Liver (tissue), 3 donors: ENCODE measurements at regions not wholly inside any gene's neighbourhood (a gene's known extent, or its start where the extent isn't known, plus 50 kb on each side); places are given as distances from the start of the nearest gene placed in this dataset.

Experiments used
- ATF3 ChIP-seq: IDR thresholded peaks from 2 replicates; pipeline ENCODE4 v1.6.1; 2016; ENCODE audit warnings: antibody characterized with exemption
- EGR1 ChIP-seq, 2 donors: IDR thresholded peaks; 2 replicates each; pipeline ENCODE4 v1.6.1; 2016 to 2018; ENCODE audit warnings: antibody characterized with exemption in 2 of 2, low read depth in 2 of 2
- FOXA2 ChIP-seq: IDR thresholded peaks from 2 replicates; pipeline ENCODE4 v1.6.1; 2016; ENCODE audit warnings: antibody characterized with exemption
- GABPA ChIP-seq, 2 donors: IDR thresholded peaks in 1 of 2; conservative IDR thresholded peaks in 1 of 2; 2 replicates each; pipeline ENCODE4 v1.6.1; 2016; ENCODE audit warnings: antibody characterized with exemption in 2 of 2, mild to moderate bottlenecking in 1 of 2, moderate library complexity in 1 of 2
- HNF4A ChIP-seq, 2 donors: conservative IDR thresholded peaks; 2 replicates each; pipeline ENCODE4 v1.6.1; 2016; ENCODE audit warnings: antibody characterized with exemption in 2 of 2, mild to moderate bottlenecking in 2 of 2
- MAX ChIP-seq: IDR thresholded peaks from 2 replicates; pipeline ENCODE4 v1.6.1; 2016; ENCODE audit warnings: antibody characterized with exemption
- RAD21 ChIP-seq, 2 donors: IDR thresholded peaks; 2 replicates each; pipeline ENCODE4 v1.6.1; 2016; ENCODE audit warnings: antibody characterized with exemption in 2 of 2, mild to moderate bottlenecking in 2 of 2
- TAF1 ChIP-seq: conservative IDR thresholded peaks from 2 replicates; pipeline ENCODE4 v1.6.1; 2016; ENCODE audit warnings: antibody characterized with exemption, mild to moderate bottlenecking
- YY1 ChIP-seq: IDR thresholded peaks from 2 replicates; pipeline ENCODE4 v1.6.1; 2016; ENCODE audit warnings: antibody characterized with exemption, mild to moderate bottlenecking
- TF ChIP-seq, protein P1 (sequence below): fragments of 150-350 bp; IDR thresholded peaks from 2 replicates; pipeline ENCODE4 v1.5.1; 2017; ENCODE audit warnings: improper control_type of control experiment, low read depth, low read length; ENCODE audit not compliant: missing input control
- TF ChIP-seq, protein P2 (sequence below): IDR thresholded peaks from 2 replicates; pipeline ENCODE4 v1.6.1; 2016; ENCODE audit warnings: antibody characterized with exemption, mild to moderate bottlenecking
- TF ChIP-seq, protein P3 (sequence below): IDR thresholded peaks from 2 replicates; pipeline ENCODE4 v1.6.1; 2016; ENCODE audit warnings: antibody characterized with exemption
- donor health status: healthy.
- donor health status: healthy.

- TF ChIP-seq, protein P1, sequence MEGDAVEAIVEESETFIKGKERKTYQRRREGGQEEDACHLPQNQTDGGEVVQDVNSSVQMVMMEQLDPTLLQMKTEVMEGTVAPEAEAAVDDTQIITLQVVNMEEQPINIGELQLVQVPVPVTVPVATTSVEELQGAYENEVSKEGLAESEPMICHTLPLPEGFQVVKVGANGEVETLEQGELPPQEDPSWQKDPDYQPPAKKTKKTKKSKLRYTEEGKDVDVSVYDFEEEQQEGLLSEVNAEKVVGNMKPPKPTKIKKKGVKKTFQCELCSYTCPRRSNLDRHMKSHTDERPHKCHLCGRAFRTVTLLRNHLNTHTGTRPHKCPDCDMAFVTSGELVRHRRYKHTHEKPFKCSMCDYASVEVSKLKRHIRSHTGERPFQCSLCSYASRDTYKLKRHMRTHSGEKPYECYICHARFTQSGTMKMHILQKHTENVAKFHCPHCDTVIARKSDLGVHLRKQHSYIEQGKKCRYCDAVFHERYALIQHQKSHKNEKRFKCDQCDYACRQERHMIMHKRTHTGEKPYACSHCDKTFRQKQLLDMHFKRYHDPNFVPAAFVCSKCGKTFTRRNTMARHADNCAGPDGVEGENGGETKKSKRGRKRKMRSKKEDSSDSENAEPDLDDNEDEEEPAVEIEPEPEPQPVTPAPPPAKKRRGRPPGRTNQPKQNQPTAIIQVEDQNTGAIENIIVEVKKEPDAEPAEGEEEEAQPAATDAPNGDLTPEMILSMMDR, result no peak
- TF ChIP-seq MAX (no peak), TAF1 (no peak), EGR1 (IDR thresholded peaks at IDR 0.05; ENCODE audit: low read depth in 2 of 2) (no peak), GABPA (IDR thresholded peaks at IDR 0.05 in 1 of 2, conservative IDR thresholded peaks at IDR 0.05 in 1 of 2) (no peak), HNF4A (conservative IDR thresholded peaks at IDR 0.05) (no peak), RAD21 (IDR thresholded peaks at IDR 0.05) (no peak), YY1 (no peak), FOXA2 (no peak), ATF3 (no peak)
- TF ChIP-seq, protein P2, sequence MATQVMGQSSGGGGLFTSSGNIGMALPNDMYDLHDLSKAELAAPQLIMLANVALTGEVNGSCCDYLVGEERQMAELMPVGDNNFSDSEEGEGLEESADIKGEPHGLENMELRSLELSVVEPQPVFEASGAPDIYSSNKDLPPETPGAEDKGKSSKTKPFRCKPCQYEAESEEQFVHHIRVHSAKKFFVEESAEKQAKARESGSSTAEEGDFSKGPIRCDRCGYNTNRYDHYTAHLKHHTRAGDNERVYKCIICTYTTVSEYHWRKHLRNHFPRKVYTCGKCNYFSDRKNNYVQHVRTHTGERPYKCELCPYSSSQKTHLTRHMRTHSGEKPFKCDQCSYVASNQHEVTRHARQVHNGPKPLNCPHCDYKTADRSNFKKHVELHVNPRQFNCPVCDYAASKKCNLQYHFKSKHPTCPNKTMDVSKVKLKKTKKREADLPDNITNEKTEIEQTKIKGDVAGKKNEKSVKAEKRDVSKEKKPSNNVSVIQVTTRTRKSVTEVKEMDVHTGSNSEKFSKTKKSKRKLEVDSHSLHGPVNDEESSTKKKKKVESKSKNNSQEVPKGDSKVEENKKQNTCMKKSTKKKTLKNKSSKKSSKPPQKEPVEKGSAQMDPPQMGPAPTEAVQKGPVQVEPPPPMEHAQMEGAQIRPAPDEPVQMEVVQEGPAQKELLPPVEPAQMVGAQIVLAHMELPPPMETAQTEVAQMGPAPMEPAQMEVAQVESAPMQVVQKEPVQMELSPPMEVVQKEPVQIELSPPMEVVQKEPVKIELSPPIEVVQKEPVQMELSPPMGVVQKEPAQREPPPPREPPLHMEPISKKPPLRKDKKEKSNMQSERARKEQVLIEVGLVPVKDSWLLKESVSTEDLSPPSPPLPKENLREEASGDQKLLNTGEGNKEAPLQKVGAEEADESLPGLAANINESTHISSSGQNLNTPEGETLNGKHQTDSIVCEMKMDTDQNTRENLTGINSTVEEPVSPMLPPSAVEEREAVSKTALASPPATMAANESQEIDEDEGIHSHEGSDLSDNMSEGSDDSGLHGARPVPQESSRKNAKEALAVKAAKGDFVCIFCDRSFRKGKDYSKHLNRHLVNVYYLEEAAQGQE, result no peak
- TF ChIP-seq, protein P3, sequence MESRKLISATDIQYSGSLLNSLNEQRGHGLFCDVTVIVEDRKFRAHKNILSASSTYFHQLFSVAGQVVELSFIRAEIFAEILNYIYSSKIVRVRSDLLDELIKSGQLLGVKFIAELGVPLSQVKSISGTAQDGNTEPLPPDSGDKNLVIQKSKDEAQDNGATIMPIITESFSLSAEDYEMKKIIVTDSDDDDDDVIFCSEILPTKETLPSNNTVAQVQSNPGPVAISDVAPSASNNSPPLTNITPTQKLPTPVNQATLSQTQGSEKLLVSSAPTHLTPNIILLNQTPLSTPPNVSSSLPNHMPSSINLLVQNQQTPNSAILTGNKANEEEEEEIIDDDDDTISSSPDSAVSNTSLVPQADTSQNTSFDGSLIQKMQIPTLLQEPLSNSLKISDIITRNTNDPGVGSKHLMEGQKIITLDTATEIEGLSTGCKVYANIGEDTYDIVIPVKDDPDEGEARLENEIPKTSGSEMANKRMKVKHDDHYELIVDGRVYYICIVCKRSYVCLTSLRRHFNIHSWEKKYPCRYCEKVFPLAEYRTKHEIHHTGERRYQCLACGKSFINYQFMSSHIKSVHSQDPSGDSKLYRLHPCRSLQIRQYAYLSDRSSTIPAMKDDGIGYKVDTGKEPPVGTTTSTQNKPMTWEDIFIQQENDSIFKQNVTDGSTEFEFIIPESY, result no peak
These were observed 150.1 kb upstream of the CDH11 start for GRCh38 chr16:65271996-65272395.
